ENCODE measurements at regions not wholly inside any gene's neighbourhood (a gene's known extent, or its start where the extent isn't known, plus 50 kb on each side); places are given as distances from the start of the nearest gene placed in this dataset.

- TF ChIP-seq POLR2AphosphoS5 (IDR thresholded peaks at IDR 0.05) (no peak), CTCF (IDR thresholded peaks at IDR 0.05 in 8 of 11, conservative IDR thresholded peaks at IDR 0.05 in 3 of 11) (no peak), POLR2A (IDR thresholded peaks at IDR 0.05) (no peak)
These were observed 225.8 kb upstream of the ELAC2 start for GRCh38 chr17:13243585-13243984.

All from spleen (tissue), 7 donors.